ENCODE measurements at regions not wholly inside any gene's neighbourhood (a gene's known extent, or its start where the extent isn't known, plus 50 kb on each side); places are given as distances from the start of the nearest gene placed in this dataset.
"Not testable (repeated sequence)": the region's sequence is repeated elsewhere in the genome, so short reads cannot be mapped to it uniquely, and the experiment has no call there.

DNA sequence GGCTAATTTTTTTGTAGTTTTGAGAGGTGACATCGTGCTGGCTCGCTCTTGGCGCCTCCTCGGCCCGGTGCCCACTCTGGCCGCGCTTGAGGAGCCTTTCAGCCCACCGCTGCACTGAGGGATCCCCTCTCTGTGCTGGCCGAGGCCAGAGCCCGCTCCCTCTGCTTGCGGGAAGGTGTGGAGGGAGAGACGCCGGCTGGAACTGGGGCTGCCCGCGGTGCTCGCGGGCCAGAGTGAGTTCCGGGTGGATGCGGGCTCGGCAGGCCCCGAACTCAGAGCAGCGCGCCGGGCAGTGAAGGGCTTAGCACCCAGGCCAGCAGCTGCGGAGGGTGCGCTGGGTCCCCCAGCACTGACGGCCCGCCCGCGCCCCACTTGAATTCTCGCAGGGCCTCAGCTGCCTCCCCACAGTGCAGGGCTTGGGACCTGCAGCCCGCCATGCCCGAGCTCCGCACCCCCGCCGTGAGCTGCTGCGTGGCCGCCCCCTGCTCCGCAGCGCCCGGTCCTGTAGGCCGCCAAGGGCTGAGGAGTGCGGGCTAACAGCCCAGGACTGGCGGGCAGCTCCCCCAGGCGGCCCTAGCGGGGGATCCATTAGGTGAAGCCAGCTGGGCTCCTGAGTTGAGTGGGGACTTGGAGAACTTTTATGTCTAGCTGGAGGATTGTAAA is 113.2 kb upstream of the ZSWIM2 start:
- dilution Hi-C loops (cut with HindIII; ENCODE audit: low sequenced_read_pairs, unreplicated experiment) (no loop called here), in situ Hi-C loops (cut with MboI; ENCODE audit: low sequenced_read_pairs) (no loop called here), intact Hi-C loops (cut with micrococcal nuclease) (no loop called here)
- Histone ChIP-seq H3K9me3 (ENCODE audit: control insufficient read depth, insufficient read depth, low read length) (no peaks in the 10 kb centered on the region), H3K9ac (ENCODE audit: low read depth, low read length) (no peak overlapping the region), H2AK9ac (replicated peaks; ENCODE audit: low read depth, low read length, poor library complexity) (no peak overlapping the region), H3K4me1 (ENCODE audit: control insufficient read depth, insufficient read depth, low read length) (no peaks in the 10 kb centered on the region), H3K79me1 (ENCODE audit: low read depth in 1 of 2, low read length in 2 of 2) (no peaks in the 10 kb centered on the region), H4K91ac (ENCODE audit: insufficient read depth, low read depth, low read length) (no peak overlapping the region), H3K18ac (ENCODE audit: low read depth, low read length) (no peak overlapping the region), H3K56ac (ENCODE audit: extremely low read depth, insufficient read depth, low read length) (no peak overlapping the region), H2BK120ac (ENCODE audit: low read depth, low read length) (no peak overlapping the region), H3K9me1 (ENCODE audit: insufficient read depth, low read length) (no peaks in the 10 kb centered on the region), H2BK15ac (ENCODE audit: low read depth, low read length) (no peak overlapping the region), H2AK5ac (ENCODE audit: low read depth, low read length) (no peak overlapping the region), H2AFZ (replicated peaks; ENCODE audit: low read length, poor library complexity) (no peak overlapping the region), H3K27ac (ENCODE audit: insufficient read depth, low read length) (no peak overlapping the region), H3K4me2 (ENCODE audit: low read depth, low read length) (no peak overlapping the region), H3K27me3 (ENCODE audit: control insufficient read depth, insufficient read depth, low read length) (no peaks in the 10 kb centered on the region), H3K4me3 (ENCODE audit: insufficient read depth, low read depth, low read length) (no peak overlapping the region), H3K36me3 (ENCODE audit: control insufficient read depth, insufficient read depth, low read length) (no peaks in the 10 kb centered on the region), H3K14ac (replicated peaks; ENCODE audit: low read depth, low read length) (no peak overlapping the region), H4K20me1 (ENCODE audit: insufficient read depth, low read length) (no peaks in the 10 kb centered on the region), H3K4ac (ENCODE audit: low read depth, low read length) (no peak overlapping the region), H4K8ac (ENCODE audit: low read depth in 2 of 2, low read length in 2 of 2) (no peak overlapping the region), H3K23ac (ENCODE audit: low read depth, low read length) (no peak overlapping the region), H4K5ac (ENCODE audit: low read depth, low read length) (no peak overlapping the region), H2BK20ac (ENCODE audit: low read depth, low read length) (no peak overlapping the region), H2BK5ac (ENCODE audit: low read depth, low read length, poor library complexity, severe bottlenecking) (no peak overlapping the region)
- DNase-seq, result no peak
- TF ChIP-seq RFX5 (IDR thresholded peaks at IDR 0.05; ENCODE audit: low read depth, low read length), result no peak
- TF ChIP-seq RAD21 (IDR thresholded peaks at IDR 0.05; ENCODE audit: low read length), result no peak
- ChIA-PET CTCF (no interaction called here), POLR2A (ENCODE audit: unreplicated experiment) (no interaction called here)
- no TSS peak for BruUV-seq (replicated peaks)
- 100% methylated on average over 7 of the region's 46 CpGs; no CpG with 5 or more reads in 1 of the 2 experiments for WGBS, 2 experiments (ENCODE audit: extremely low coverage in 2 of 2, insufficient read length in 1 of 2)
- no peak for ATAC-seq (ENCODE audit: low read depth)

GRCh38 chr2:186960241-186960640 is 111.3 kb upstream of the ZSWIM2 start:
- CTCF ChIA-PET; POLR2A ChIA-PET (ENCODE audit: unreplicated experiment): not testable (repeated sequence)

More at GRCh38 chr2:186960241-186960640, 111.3 kb upstream of the ZSWIM2 start:
- H3K9ac ChIP-seq (ENCODE audit: low read depth, low read length); DNase-seq; H3K36me3 ChIP-seq (ENCODE audit: control insufficient read depth, insufficient read depth, low read length); H2BK20ac ChIP-seq (ENCODE audit: low read depth, low read length); H4K5ac ChIP-seq (ENCODE audit: low read depth, low read length); H3K14ac ChIP-seq (replicated peaks; ENCODE audit: low read depth, low read length); H3K4ac ChIP-seq (ENCODE audit: low read depth, low read length); H4K91ac ChIP-seq (ENCODE audit: insufficient read depth, low read depth, low read length); H3K56ac ChIP-seq (ENCODE audit: extremely low read depth, insufficient read depth, low read length); H3K18ac ChIP-seq (ENCODE audit: low read depth, low read length); H2BK15ac ChIP-seq (ENCODE audit: low read depth, low read length); dilution Hi-C loops (cut with HindIII; ENCODE audit: low sequenced_read_pairs, unreplicated experiment); H3K4me1 ChIP-seq (ENCODE audit: control insufficient read depth, insufficient read depth, low read length); H2BK120ac ChIP-seq (ENCODE audit: low read depth, low read length); H2AFZ ChIP-seq (replicated peaks; ENCODE audit: low read length, poor library complexity); H4K20me1 ChIP-seq (ENCODE audit: insufficient read depth, low read length); H3K79me1 ChIP-seq (ENCODE audit: low read depth in 1 of 2, low read length in 2 of 2); ATAC-seq (ENCODE audit: low read depth); H3K4me2 ChIP-seq (ENCODE audit: low read depth, low read length); H4K8ac ChIP-seq (ENCODE audit: low read depth in 2 of 2, low read length in 2 of 2); H3K9me3 ChIP-seq (ENCODE audit: control insufficient read depth, insufficient read depth, low read length); H3K27me3 ChIP-seq (ENCODE audit: control insufficient read depth, insufficient read depth, low read length); H3K27ac ChIP-seq (ENCODE audit: insufficient read depth, low read length); BruUV-seq (replicated peaks); H3K23ac ChIP-seq (ENCODE audit: low read depth, low read length); H2AK5ac ChIP-seq (ENCODE audit: low read depth, low read length); H2AK9ac ChIP-seq (replicated peaks; ENCODE audit: low read depth, low read length, poor library complexity); H3K4me3 ChIP-seq (ENCODE audit: insufficient read depth, low read depth, low read length); H2BK5ac ChIP-seq (ENCODE audit: low read depth, low read length, poor library complexity, severe bottlenecking); in situ Hi-C loops (cut with MboI; ENCODE audit: low sequenced_read_pairs); H3K9me1 ChIP-seq (ENCODE audit: insufficient read depth, low read length): not testable (repeated sequence)
- no CpG with 5 or more reads among the region's 5 CpGs for WGBS, 2 experiments (ENCODE audit: extremely low coverage in 2 of 2, insufficient read length in 1 of 2)
- intact Hi-C loops (cut with micrococcal nuclease), result loop anchor here (1.0 kb wide), 1 partner anchor 25 kb away; no protein-coding TSS in a partner anchor
